HG03520 (cell line): ENCODE measurements at regions not wholly inside any gene's neighbourhood (a gene's known extent, or its start where the extent isn't known, plus 50 kb on each side); places are given as distances from the start of the nearest gene placed in this dataset.
A peak's percentile ranks its signal among the peaks of the same experiment; 100 is the strongest.

Experiments
- ATAC-seq: cut with Tn5 transposase; IDR thresholded peaks from one replicate; pipeline ENCODE4 v1.9.1; 2021; ENCODE audit warnings: mild to moderate bottlenecking, moderate library complexity; ENCODE audit not compliant: unreplicated experiment

- ATAC-seq: no peak
These were observed 54.5 kb upstream of the HTR4 start for GRCh38 chr5:148708854-148709253.

GRCh38 chr5:148711961-148712360, 57.6 kb upstream of the HTR4 start:
- ATAC-seq: no peak

GRCh38 chr5:148713735-148714508, 59.6 kb upstream of the HTR4 start:
- no peak for ATAC-seq

GRCh38 chr5:148716716-148717115, 62.4 kb upstream of the HTR4 start:
- ATAC-seq: no peak

GRCh38 chr5:148717668-148718067, 63.3 kb upstream of the HTR4 start:
- ATAC-seq: no peak

GRCh38 chr5:148719605-148720004, 65.3 kb upstream of the HTR4 start:
- no peak for ATAC-seq

GRCh38 chr5:148720257-148720656, 65.9 kb upstream of the HTR4 start:
- no peak for ATAC-seq

- ATAC-seq: no peak
These were observed 68.8 kb upstream of the HTR4 start for GRCh38 chr5:148723143-148723542.

- ATAC-seq: no peak
These were observed 71.3 kb upstream of the HTR4 start for GRCh38 chr5:148725675-148726074.

GRCh38 chr5:148729182-148729581, 74.9 kb upstream of the HTR4 start:
- ATAC-seq: no peak

- ATAC-seq: no peak
These were observed 75.9 kb upstream of the HTR4 start for GRCh38 chr5:148730270-148730669.

GRCh38 chr5:148730942-148731898, 76.9 kb upstream of the HTR4 start:
- peak; percentile 88 for ATAC-seq

GRCh38 chr5:148732692-148733091, 78.4 kb upstream of the HTR4 start:
- no peak for ATAC-seq

GRCh38 chr5:148733601-148734438, 79.5 kb upstream of the HTR4 start:
- no peak for ATAC-seq

- no peak for ATAC-seq
These were observed 80.2 kb upstream of the HTR4 start for GRCh38 chr5:148734518-148734917.

- no peak for ATAC-seq
These were observed 81.0 kb upstream of the HTR4 start for GRCh38 chr5:148735301-148735835.

GRCh38 chr5:148739023-148739422, 84.7 kb upstream of the HTR4 start:
- no peak for ATAC-seq

GRCh38 chr5:148739524-148739923, 85.2 kb upstream of the HTR4 start:
- ATAC-seq: no peak

- ATAC-seq: no peak
These were observed 85.9 kb upstream of the HTR4 start for GRCh38 chr5:148740079-148740858.
